Common myeloid progenitor, CD34-positive (primary cell): ENCODE measurements at regions not wholly inside any gene's neighbourhood (a gene's known extent, or its start where the extent isn't known, plus 50 kb on each side); places are given as distances from the start of the nearest gene placed in this dataset.

Experiments
- CTCF ChIA-PET: fragments of 350-600 bp; sonication (Branson Sonifier 250); formaldehyde crosslinking; loops from one replicate; lab custom pipeline; 2021; ENCODE audit warnings: antibody characterized with exemption; lab: Charles Lee
- POLR2A ChIA-PET: fragments of 350-600 bp; sonication (Branson Sonifier 250); formaldehyde crosslinking; loops from one replicate; lab custom pipeline; 2021; ENCODE audit warnings: antibody characterized with exemption; lab: Charles Lee
- DNase-seq, 3 donors: peaks; one replicate each; pipeline versions ENCODE4 v3.0.0 to v3.0.0-alpha.2; 2013
- H3K27ac ChIP-seq, 2 experiments: 1 replicate in 1 of 2; 2 replicates in 1 of 2; pipeline ENCODE4 v1.7.0; 2013; ENCODE audit warnings: inconsistent platforms in 2 of 2, low read length in 2 of 2, mild to moderate bottlenecking in 2 of 2, low read depth in 1 of 2, moderate library complexity in 1 of 2; ENCODE audit not compliant: severe bottlenecking in 2 of 2, insufficient read depth in 1 of 2, poor library complexity in 1 of 2
- H3K27me3 ChIP-seq, 5 experiments: replicated peaks in 2 of 5; 1 replicate in 3 of 5; 2 replicates in 2 of 5; pipeline versions ENCODE4 v1.6.1 to v1.7.0; 2013; ENCODE audit warnings: low read length in 4 of 5, mild to moderate bottlenecking in 2 of 5, moderate library complexity in 2 of 5, inconsistent platforms in 1 of 5; ENCODE audit not compliant: insufficient read depth in 5 of 5, control insufficient read depth in 4 of 5
- H3K36me3 ChIP-seq, 4 experiments: 1 replicate in 2 of 4; 2 replicates in 2 of 4; pipeline versions ENCODE4 v1.6.1 to v1.7.0; 2013; ENCODE audit warnings: low read length in 3 of 4, control low read depth in 1 of 4, mild to moderate bottlenecking in 1 of 4; ENCODE audit not compliant: control insufficient read depth in 4 of 4, insufficient read depth in 4 of 4
- H3K4me1 ChIP-seq, 4 experiments: 1 replicate in 3 of 4; 2 replicates in 1 of 4; pipeline versions ENCODE4 v1.6.1 to v1.7.1; 2013; ENCODE audit warnings: low read length in 3 of 4, mild to moderate bottlenecking in 3 of 4, control low read depth in 1 of 4, inconsistent platforms in 1 of 4, moderate library complexity in 1 of 4; ENCODE audit not compliant: control insufficient read depth in 4 of 4, insufficient read depth in 4 of 4; ENCODE audit errors: control extremely low read depth in 1 of 4
- H3K4me3 ChIP-seq, 7 experiments: 1 replicate in 4 of 7; 2 replicates in 3 of 7; pipeline versions ENCODE4 v1.5.1 to v1.7.0; 2013; ENCODE audit warnings: mild to moderate bottlenecking in 7 of 7, low read length in 6 of 7, moderate library complexity in 6 of 7, inconsistent platforms in 2 of 7, low read depth in 2 of 7, control low read depth in 1 of 7; ENCODE audit not compliant: insufficient read depth in 4 of 7, control insufficient read depth in 1 of 7; ENCODE audit errors: extremely low read depth in 1 of 7
- H3K9me3 ChIP-seq, 5 experiments: 1 replicate in 4 of 5; 2 replicates in 1 of 5; pipeline versions ENCODE4 v1.6.1 to v1.7.1; 2013; ENCODE audit warnings: low read length in 4 of 5, mild to moderate bottlenecking in 2 of 5, inconsistent platforms in 1 of 5, low read depth in 1 of 5, moderate library complexity in 1 of 5; ENCODE audit not compliant: control insufficient read depth in 4 of 5, insufficient read depth in 2 of 5; ENCODE audit errors: control extremely low read depth in 1 of 5
- WGBS: methylation state at CpG from one replicate; pipeline ENCODE4 v1.1.5; 2013; ENCODE audit not compliant: insufficient coverage; 5-methylcytosine and 5-hydroxymethylcytosine counted together

DNA sequence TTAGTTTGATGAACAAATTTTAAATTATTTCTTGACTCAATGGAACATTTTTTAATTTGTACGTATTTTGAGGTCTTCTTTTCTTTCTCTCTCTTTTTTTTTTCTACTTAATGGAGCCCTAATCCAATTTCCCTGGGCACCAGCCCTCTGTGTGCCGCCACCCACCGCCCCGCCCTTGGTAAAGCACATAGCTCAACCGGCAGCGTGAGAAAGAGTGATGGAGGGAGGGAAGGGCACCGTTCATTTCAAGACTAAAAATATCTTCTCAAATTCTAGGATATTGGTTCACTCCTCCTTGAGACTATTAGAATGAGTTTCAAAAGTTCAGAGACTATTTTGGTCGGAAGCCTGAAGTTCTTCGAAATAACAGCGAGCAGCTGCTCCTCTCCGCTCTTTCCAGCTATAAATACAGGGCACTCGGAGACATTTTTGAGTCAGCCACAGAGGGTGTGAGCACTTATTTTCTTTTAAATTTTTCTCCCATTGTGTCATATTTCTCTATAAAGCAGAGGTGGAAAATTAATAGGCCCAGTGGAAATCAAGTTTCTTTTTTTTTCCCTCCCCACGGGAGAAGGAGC, 731.7 kb upstream of the ID2 start:
- Histone ChIP-seq H3K4me3 (no peak overlapping the region), H3K27ac (no peak overlapping the region), H3K27me3 (no peaks in the 10 kb centered on the region), H3K36me3 (no peaks in the 10 kb centered on the region), H3K4me1 (no peaks in the 10 kb centered on the region), H3K9me3 (no peaks in the 10 kb centered on the region)
- DNase-seq: no peak
- CTCF ChIA-PET: no interaction called here
- POLR2A ChIA-PET: no interaction called here
- WGBS: 88% methylated on average over 8 of the region's 13 CpGs

GRCh38 chr2:7951001-7951400, 730.9 kb upstream of the ID2 start:
- DNase-seq: no peak
- no peaks in the 10 kb centered on the region for H3K4me1 ChIP-seq
- H3K36me3 ChIP-seq: no peaks in the 10 kb centered on the region
- no peaks in the 10 kb centered on the region for H3K27me3 ChIP-seq
- no peak overlapping the region for H3K4me3 ChIP-seq
- POLR2A ChIA-PET: no interaction called here
- H3K27ac ChIP-seq: no peak overlapping the region
- WGBS: 100% methylated on average over 4 of the region's 5 CpGs
- no peaks in the 10 kb centered on the region for H3K9me3 ChIP-seq
- CTCF ChIA-PET: no interaction called here

GRCh38 chr2:7951490-7951889, 730.4 kb upstream of the ID2 start:
- DNase-seq: no peak
- Histone ChIP-seq H3K27ac (no peak overlapping the region), H3K4me3 (no peak overlapping the region), H3K9me3 (no peaks in the 10 kb centered on the region), H3K36me3 (no peaks in the 10 kb centered on the region), H3K27me3 (no peaks in the 10 kb centered on the region), H3K4me1 (no peaks in the 10 kb centered on the region)
- ChIA-PET CTCF (no interaction called here), POLR2A (no interaction called here)
- no CpG with 5 or more reads among the region's 1 CpG for WGBS

- H3K4me3 ChIP-seq: no peak overlapping the region
- H3K9me3 ChIP-seq: no peaks in the 10 kb centered on the region
- ChIA-PET POLR2A (no interaction called here), CTCF (no interaction called here)
- 95% methylated on average over 12 of the region's 15 CpGs for WGBS
- H3K36me3 ChIP-seq: no peaks in the 10 kb centered on the region
- no peaks in the 10 kb centered on the region for H3K4me1 ChIP-seq
- DNase-seq: no peak
- no peak overlapping the region for H3K27ac ChIP-seq
- no peaks in the 10 kb centered on the region for H3K27me3 ChIP-seq
These were observed 729.7 kb upstream of the ID2 start for GRCh38 chr2:7952046-7952745.

DNA sequence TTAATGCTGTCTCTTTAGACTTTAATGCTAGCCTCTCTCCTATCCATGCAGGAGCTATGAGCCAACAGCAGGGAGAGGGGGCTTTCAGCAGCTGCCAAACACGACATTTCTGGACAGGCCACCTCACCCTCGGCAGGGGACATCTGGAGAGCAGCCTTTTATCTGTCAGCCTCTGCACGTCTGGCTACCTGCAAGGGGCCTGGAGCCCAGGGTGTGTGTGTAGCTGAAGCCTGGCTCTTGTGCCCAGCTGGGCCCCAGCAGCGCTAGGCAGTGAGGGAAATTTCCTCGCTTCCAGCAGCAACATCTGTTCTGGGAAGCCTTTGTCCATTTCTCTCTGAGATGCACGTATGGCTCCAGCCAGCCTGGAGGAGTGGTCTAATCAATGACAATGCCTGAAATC, 728.7 kb upstream of the ID2 start:
- no peak overlapping the region for H3K4me3 ChIP-seq
- H3K4me1 ChIP-seq: no peaks in the 10 kb centered on the region
- no peak overlapping the region for H3K27ac ChIP-seq
- ChIA-PET POLR2A (interaction anchor here (0.6 kb wide), 1 partner anchor 661 kb away, joined by 3 read pairs; no protein-coding TSS in a partner anchor), CTCF (interaction anchor here (1.4 to 2.5 kb wide), 2 partner anchors 11 to 19 kb away, joined by 4 to 7 read pairs; no protein-coding TSS in a partner anchor)
- H3K27me3 ChIP-seq: no peaks in the 10 kb centered on the region
- 98% methylated on average over 6 of the region's 6 CpGs for WGBS
- no peaks in the 10 kb centered on the region for H3K36me3 ChIP-seq
- DNase-seq: no peak
- H3K9me3 ChIP-seq: no peaks in the 10 kb centered on the region

- H3K4me3 ChIP-seq: no peak overlapping the region
- no peaks in the 10 kb centered on the region for H3K36me3 ChIP-seq
- no peak for DNase-seq
- no peaks in the 10 kb centered on the region for H3K4me1 ChIP-seq
- H3K9me3 ChIP-seq: no peaks in the 10 kb centered on the region
- ChIA-PET POLR2A (no interaction called here), CTCF (interaction anchor here (1.4 to 2.5 kb wide), 2 partner anchors 12 to 18 kb away, joined by 4 to 7 read pairs; no protein-coding TSS in a partner anchor)
- H3K27ac ChIP-seq: no peak overlapping the region
- no peaks in the 10 kb centered on the region for H3K27me3 ChIP-seq
- WGBS: 100% methylated on average over 2 of the region's 4 CpGs
These were observed 727.6 kb upstream of the ID2 start for GRCh38 chr2:7954234-7954633.

DNA sequence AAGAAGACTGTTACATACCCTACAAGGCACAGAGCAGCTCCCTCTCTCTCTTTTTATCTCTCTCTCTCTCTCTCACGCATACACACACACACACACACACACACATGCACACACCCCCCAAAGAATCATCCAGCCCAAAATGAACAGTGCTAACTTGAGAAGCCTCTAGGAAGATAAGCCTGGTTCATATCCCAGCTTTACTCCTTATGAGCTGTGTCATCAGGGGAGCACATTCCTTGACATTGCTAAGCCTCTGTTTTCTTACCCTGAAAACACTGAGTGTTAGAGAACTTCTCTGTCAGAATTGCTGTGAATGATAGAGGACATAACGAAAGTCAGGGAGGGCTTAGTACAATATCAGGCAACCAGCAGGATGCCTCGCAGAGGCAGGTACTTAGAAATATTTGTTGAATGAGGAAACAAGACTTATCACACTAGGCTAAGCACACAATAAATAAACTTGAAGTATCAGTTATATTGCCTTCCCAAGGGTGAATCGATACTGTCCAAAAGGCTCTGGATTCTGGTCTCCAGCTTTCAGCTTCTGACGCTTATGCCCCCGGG, 725.6 kb upstream of the ID2 start:
- 98% methylated on average over 5 of the region's 6 CpGs for WGBS
- no peak overlapping the region for H3K27ac ChIP-seq
- no peaks in the 10 kb centered on the region for H3K4me1 ChIP-seq
- no peak overlapping the region for H3K4me3 ChIP-seq
- CTCF ChIA-PET: interaction anchor here (0.7 kb wide), 1 partner anchor 244 kb away, joined by 3 read pairs; no protein-coding TSS in a partner anchor
- no peaks in the 10 kb centered on the region for H3K27me3 ChIP-seq
- no peaks in the 10 kb centered on the region for H3K36me3 ChIP-seq
- no peaks in the 10 kb centered on the region for H3K9me3 ChIP-seq
- no peak for DNase-seq
- POLR2A ChIA-PET: interaction anchor here (1.1 kb wide), 1 partner anchor 15 kb away, joined by 4 read pairs; no protein-coding TSS in a partner anchor
